ENCODE measurements at regions not wholly inside any gene's neighbourhood (a gene's known extent, or its start where the extent isn't known, plus 50 kb on each side); places are given as distances from the start of the nearest gene placed in this dataset.

DNA sequence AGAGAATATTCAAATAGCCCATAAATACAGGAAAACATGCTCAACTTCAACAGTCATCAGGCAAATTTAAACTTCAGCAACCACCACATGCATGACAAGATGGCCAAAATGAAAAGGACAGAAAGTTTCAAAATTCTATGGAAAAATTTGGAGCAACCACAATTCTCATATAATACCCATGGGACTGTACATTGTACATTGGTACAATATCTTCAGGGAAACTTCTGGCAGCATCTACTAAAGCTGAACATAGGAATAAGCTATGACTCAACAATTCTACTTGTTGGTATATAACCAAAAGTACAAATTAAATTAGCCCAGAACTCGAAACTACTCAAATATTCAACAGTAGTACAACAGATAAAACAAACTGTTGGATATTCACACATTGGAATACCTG lies 847.6 kb downstream of the TBL1XR1 start:
- TF ChIP-seq EZH2 (IDR thresholded peaks at IDR 0.05; ENCODE audit: borderline replicate concordance, low read depth, low read length, poor library complexity, severe bottlenecking) = no peak
- TF ChIP-seq, protein P1, sequence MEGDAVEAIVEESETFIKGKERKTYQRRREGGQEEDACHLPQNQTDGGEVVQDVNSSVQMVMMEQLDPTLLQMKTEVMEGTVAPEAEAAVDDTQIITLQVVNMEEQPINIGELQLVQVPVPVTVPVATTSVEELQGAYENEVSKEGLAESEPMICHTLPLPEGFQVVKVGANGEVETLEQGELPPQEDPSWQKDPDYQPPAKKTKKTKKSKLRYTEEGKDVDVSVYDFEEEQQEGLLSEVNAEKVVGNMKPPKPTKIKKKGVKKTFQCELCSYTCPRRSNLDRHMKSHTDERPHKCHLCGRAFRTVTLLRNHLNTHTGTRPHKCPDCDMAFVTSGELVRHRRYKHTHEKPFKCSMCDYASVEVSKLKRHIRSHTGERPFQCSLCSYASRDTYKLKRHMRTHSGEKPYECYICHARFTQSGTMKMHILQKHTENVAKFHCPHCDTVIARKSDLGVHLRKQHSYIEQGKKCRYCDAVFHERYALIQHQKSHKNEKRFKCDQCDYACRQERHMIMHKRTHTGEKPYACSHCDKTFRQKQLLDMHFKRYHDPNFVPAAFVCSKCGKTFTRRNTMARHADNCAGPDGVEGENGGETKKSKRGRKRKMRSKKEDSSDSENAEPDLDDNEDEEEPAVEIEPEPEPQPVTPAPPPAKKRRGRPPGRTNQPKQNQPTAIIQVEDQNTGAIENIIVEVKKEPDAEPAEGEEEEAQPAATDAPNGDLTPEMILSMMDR (conservative IDR thresholded peaks at IDR 0.05; ENCODE audit: low read depth, low read length) = no peak
